ENCODE measurements at regions not wholly inside any gene's neighbourhood (a gene's known extent, or its start where the extent isn't known, plus 50 kb on each side); places are given as distances from the start of the nearest gene placed in this dataset.
A peak's percentile ranks its signal among the peaks of the same experiment; 100 is the strongest.

DNA sequence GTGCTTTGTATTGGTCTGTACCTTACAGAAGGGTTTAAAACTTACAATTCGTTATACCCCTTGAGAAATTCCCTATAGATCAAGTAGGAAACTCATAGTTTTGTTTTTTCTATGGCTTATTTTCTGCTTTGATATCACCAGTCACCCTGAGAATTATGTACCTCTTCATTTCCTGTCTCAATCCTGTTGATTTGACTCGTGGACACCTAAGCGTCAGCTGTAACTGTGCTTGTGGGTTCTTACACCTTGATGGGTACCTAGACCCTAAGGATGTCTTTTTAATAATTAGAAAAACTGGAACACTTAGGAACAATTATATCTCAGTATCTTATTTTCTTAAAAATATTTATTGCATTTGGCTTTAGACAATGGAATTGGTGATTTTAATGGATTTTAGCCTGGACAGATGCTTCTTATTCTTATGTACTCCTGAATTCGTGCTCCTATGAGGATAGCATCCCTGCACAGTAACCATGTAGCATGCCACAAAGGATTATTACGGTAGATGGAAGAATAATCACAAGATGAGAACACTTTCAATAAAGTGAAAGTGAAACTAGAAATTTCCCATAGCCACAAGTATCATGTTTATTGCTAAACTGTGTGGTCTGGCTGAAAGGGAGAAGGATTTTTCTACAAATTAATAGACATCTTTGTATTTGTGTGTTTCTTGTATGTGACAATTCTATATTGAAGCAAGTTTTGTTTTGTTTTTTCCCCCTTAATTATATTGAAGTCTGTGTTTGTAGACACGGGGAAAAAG, 1920.3 kb upstream of the WWC1 start:
- Histone ChIP-seq H3K27me3 (no peaks in the 10 kb centered on the region), H3K4me3 (no peak overlapping the region), H3K27ac (no peak overlapping the region), H3K36me3 (no peaks in the 10 kb centered on the region), H3K9me3 (ENCODE audit: low read depth) (no peaks in the 10 kb centered on the region), H3K4me1 (ENCODE audit: low read depth) (peaks cover 5% of the 10 kb centered on the region)
- TF ChIP-seq, protein P1, sequence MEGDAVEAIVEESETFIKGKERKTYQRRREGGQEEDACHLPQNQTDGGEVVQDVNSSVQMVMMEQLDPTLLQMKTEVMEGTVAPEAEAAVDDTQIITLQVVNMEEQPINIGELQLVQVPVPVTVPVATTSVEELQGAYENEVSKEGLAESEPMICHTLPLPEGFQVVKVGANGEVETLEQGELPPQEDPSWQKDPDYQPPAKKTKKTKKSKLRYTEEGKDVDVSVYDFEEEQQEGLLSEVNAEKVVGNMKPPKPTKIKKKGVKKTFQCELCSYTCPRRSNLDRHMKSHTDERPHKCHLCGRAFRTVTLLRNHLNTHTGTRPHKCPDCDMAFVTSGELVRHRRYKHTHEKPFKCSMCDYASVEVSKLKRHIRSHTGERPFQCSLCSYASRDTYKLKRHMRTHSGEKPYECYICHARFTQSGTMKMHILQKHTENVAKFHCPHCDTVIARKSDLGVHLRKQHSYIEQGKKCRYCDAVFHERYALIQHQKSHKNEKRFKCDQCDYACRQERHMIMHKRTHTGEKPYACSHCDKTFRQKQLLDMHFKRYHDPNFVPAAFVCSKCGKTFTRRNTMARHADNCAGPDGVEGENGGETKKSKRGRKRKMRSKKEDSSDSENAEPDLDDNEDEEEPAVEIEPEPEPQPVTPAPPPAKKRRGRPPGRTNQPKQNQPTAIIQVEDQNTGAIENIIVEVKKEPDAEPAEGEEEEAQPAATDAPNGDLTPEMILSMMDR (IDR thresholded peaks at IDR 0.05; ENCODE audit: low read depth, low read length), result no peak
- DNase-seq (ENCODE audit: low read depth in 1 of 2, low spot score in 1 of 2), result peak in 1 of 2 donors; percentile 25

DNA sequence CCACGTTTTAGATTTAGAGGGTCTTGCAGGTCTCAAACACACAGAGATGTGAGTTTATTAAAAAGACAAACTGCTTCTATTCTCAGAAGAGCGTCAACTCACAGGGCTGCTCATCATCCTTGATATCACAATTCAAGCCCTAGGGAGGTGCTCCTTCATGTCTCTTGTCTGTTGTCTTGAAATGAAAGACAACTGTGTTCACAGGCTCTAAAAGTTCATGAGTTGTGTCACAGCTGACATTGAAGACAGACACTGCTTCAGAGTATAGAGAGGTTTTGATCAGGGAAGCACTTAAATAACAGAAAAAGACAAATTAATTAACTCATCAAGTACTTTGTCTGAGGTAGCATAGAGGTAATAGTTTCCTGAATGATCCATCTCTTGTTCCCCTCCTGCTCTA, 1917.6 kb upstream of the WWC1 start:
- H3K27ac ChIP-seq, result no peak overlapping the region
- TF ChIP-seq, protein P1 (IDR thresholded peaks at IDR 0.05; ENCODE audit: low read depth, low read length), result no peak
- no peaks in the 10 kb centered on the region for H3K36me3 ChIP-seq
- no peak overlapping the region for H3K4me3 ChIP-seq
- no peaks in the 10 kb centered on the region for H3K9me3 ChIP-seq (ENCODE audit: low read depth)
- DNase-seq (ENCODE audit: low read depth in 1 of 2, low spot score in 1 of 2), result no peak
- H3K4me1 ChIP-seq (ENCODE audit: low read depth), result peaks cover 5% of the 10 kb centered on the region
- no peaks in the 10 kb centered on the region for H3K27me3 ChIP-seq

DNA sequence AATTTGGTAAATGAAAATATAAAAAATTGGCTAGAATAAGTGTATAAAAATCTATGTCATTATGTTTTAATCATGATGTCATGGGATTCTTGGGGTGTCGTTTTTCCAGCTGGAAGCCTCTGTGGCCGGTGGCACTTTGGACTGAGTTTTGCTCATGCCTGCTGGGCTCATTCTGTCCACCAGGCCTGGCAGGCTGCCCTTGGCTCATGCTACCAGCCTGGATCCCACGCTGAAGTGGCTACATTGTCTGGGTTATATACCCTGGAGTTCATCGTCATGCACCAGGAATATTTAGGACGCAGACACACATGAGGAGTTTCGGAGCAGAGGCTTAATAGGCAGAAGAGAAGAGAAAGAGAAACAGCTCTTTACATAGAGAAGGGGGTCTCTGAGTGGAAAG, 1913.7 kb upstream of the WWC1 start:
- no peaks in the 10 kb centered on the region for H3K27me3 ChIP-seq
- no peaks in the 10 kb centered on the region for H3K9me3 ChIP-seq (ENCODE audit: low read depth)
- H3K27ac ChIP-seq, result no peak overlapping the region
- no peaks in the 10 kb centered on the region for H3K36me3 ChIP-seq
- H3K4me3 ChIP-seq, result no peak overlapping the region
- no peak for DNase-seq (ENCODE audit: low read depth in 1 of 2, low spot score in 1 of 2)
- TF ChIP-seq, protein P1 (IDR thresholded peaks at IDR 0.05; ENCODE audit: low read depth, low read length), result no peak
- no peaks in the 10 kb centered on the region for H3K4me1 ChIP-seq (ENCODE audit: low read depth)

DNA sequence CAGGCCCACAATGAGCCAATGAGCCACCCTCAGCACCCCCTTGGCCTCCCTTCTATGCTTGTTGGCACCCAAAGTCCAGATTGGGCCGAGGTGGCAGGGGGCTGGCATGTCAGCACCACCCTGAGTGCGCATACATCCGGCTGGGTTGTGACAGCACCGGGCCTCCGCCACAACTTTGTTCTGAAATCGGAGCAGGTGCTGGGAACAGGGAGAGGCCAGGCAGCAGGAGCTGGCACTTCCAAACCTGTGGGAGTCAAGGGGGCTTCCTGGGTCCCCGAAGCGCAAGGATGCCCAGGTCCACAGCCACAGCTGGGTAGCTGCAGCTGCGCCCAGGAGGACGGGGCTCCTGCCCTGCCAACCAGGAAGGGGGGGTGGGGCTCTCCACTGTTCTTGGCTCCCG, 1911.9 kb upstream of the WWC1 start:
- Histone ChIP-seq H3K27me3 (no peaks in the 10 kb centered on the region), H3K9me3 (ENCODE audit: low read depth) (no peaks in the 10 kb centered on the region), H3K4me3 (no peak overlapping the region), H3K27ac (no peak overlapping the region), H3K36me3 (no peaks in the 10 kb centered on the region), H3K4me1 (ENCODE audit: low read depth) (no peaks in the 10 kb centered on the region)
- DNase-seq (ENCODE audit: low read depth in 1 of 2, low spot score in 1 of 2), result no peak
- TF ChIP-seq, protein P1 (IDR thresholded peaks at IDR 0.05; ENCODE audit: low read depth, low read length), result no peak

DNA sequence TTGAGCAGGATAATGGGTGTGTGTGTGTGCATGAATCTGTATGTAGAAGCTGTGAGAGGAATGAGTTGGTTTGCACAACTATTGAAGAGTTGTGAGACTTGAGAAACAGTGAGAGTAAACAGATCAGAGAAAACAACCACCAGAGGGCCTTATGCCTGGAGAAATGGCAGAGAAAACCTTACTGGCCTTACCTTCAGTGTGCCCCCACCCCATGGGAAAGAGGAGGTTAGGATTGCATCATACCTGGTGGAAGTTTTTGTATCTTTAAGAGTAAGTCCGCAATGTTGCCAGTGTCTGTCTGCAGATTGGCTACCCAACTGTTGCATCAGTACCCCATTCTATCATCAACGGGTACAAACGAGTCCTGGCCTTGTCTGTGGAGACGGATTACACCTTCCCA, 1909.4 kb upstream of the WWC1 start:
- TF ChIP-seq, protein P1 (IDR thresholded peaks at IDR 0.05; ENCODE audit: low read depth, low read length), result no peak
- Histone ChIP-seq H3K27me3 (no peaks in the 10 kb centered on the region), H3K36me3 (no peaks in the 10 kb centered on the region), H3K27ac (no peak overlapping the region), H3K9me3 (ENCODE audit: low read depth) (no peaks in the 10 kb centered on the region), H3K4me3 (no peak overlapping the region), H3K4me1 (ENCODE audit: low read depth) (no peaks in the 10 kb centered on the region)
- DNase-seq (ENCODE audit: low read depth in 1 of 2, low spot score in 1 of 2), result no peak

All from cardiac muscle cell (in vitro differentiated cells and primary cell).